ENCODE measurements at regions not wholly inside any gene's neighbourhood (a gene's known extent, or its start where the extent isn't known, plus 50 kb on each side); places are given as distances from the start of the nearest gene placed in this dataset.

DNA sequence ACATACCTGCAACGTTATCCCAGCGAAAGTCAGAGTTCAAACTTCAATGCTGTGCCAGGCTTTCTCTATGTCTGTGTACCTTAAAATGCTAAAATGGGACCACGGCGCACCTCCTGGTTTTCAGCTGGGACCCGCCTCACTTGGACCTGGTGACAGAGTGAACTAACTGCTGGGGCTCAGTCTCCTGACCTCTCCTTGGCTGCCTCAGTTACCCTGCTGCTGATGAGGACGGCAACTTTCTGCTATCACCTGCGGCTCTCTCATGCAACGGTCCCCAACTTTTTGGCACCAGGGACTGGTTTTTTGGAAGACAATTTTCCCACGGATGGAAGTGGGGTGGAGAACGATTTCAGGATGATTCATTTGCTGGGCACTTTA is 402.8 kb downstream of the BRD1 start:
- TF ChIP-seq POLR2AphosphoS5 (IDR thresholded peaks at IDR 0.05; ENCODE audit: borderline replicate concordance, low read depth, low read length), result no peak
- no peak for TF ChIP-seq FOXP2 (optimal IDR thresholded peaks at IDR 0.05; ENCODE audit: control extremely low read depth, extremely low read length, insufficient read depth)
- TF ChIP-seq EZH2 (IDR thresholded peaks at IDR 0.05), result no peak
